ENCODE measurements at regions not wholly inside any gene's neighbourhood (a gene's known extent, or its start where the extent isn't known, plus 50 kb on each side); places are given as distances from the start of the nearest gene placed in this dataset.

DNA sequence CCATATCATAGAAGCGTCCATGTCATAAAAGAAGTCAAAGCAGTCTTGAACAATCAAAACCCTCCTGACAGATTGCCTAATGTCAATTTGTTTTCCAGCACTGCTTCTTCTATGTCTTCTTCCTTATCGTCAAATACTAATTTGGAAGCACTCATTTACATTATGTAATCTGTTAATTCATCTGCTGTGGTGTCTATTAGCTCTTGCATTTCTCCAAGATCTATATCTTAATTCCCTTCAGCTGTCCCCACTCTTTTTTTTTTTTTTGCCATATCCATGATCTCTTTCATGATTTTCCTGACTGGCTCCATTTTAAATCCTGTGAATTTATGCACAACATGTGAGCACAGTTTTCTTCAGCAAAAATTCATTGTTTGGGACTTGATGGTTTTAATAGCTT is 560.5 kb upstream of the ARPP21 start:
- TF ChIP-seq POLR2A (IDR thresholded peaks at IDR 0.05; ENCODE audit: low read length), result no peak
- no peak for TF ChIP-seq GATA1 (IDR thresholded peaks at IDR 0.05; ENCODE audit: low read depth, low read length)
